ENCODE measurements at regions not wholly inside any gene's neighbourhood (a gene's known extent, or its start where the extent isn't known, plus 50 kb on each side); places are given as distances from the start of the nearest gene placed in this dataset.

DNA sequence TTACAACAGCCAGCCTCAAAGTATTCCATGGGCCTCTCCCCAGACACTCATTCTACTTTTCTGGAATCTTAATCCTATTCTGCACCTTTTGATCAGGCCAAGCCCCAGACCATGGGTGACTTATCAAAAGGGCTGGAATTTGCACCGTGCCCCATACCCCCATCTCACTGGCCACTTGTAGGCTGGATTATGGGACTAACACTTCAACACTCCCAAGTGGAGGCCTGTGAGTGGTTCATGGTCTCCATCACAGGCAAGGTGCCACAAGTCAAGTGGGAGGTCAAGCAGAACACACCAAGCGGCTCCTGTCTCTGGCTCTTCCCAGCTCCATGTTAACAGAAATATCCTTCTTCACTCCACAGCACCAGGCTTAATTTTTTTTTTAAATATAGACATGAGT lies 212.3 kb upstream of the HEY2 start:
- TF ChIP-seq, protein P1, sequence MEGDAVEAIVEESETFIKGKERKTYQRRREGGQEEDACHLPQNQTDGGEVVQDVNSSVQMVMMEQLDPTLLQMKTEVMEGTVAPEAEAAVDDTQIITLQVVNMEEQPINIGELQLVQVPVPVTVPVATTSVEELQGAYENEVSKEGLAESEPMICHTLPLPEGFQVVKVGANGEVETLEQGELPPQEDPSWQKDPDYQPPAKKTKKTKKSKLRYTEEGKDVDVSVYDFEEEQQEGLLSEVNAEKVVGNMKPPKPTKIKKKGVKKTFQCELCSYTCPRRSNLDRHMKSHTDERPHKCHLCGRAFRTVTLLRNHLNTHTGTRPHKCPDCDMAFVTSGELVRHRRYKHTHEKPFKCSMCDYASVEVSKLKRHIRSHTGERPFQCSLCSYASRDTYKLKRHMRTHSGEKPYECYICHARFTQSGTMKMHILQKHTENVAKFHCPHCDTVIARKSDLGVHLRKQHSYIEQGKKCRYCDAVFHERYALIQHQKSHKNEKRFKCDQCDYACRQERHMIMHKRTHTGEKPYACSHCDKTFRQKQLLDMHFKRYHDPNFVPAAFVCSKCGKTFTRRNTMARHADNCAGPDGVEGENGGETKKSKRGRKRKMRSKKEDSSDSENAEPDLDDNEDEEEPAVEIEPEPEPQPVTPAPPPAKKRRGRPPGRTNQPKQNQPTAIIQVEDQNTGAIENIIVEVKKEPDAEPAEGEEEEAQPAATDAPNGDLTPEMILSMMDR (conservative IDR thresholded peaks at IDR 0.05; ENCODE audit: low read depth in 2 of 2): no peak
- TF ChIP-seq EZH2phosphoT487 (IDR thresholded peaks at IDR 0.05; ENCODE audit: unreplicated experiment): no peak
- TF ChIP-seq REST (IDR thresholded peaks at IDR 0.05; ENCODE audit: unreplicated experiment): no peak
- no peak for TF ChIP-seq EZH2 (IDR thresholded peaks at IDR 0.05; ENCODE audit: low read depth, unreplicated experiment)
- no peak for TF ChIP-seq ZNF331 (CRISPR knock-in tag; IDR thresholded peaks at IDR 0.05; ENCODE audit: low read depth)
- no peak for TF ChIP-seq POLR2AphosphoS5 (IDR thresholded peaks at IDR 0.05; ENCODE audit: low read depth)
- no peak for TF ChIP-seq ZNF114 (CRISPR knock-in tag; IDR thresholded peaks at IDR 0.05)
- TF ChIP-seq ETS1 (IDR thresholded peaks at IDR 0.05): no peak
- TF ChIP-seq JUNB (IDR thresholded peaks at IDR 0.05; ENCODE audit: unreplicated experiment): no peak
- TF ChIP-seq CREB1 (CRISPR knock-in tag; IDR thresholded peaks at IDR 0.05; ENCODE audit: low read depth): no peak
- no peak for TF ChIP-seq NANOG (IDR thresholded peaks at IDR 0.05; ENCODE audit: borderline replicate concordance)
- TF ChIP-seq, protein P2, sequence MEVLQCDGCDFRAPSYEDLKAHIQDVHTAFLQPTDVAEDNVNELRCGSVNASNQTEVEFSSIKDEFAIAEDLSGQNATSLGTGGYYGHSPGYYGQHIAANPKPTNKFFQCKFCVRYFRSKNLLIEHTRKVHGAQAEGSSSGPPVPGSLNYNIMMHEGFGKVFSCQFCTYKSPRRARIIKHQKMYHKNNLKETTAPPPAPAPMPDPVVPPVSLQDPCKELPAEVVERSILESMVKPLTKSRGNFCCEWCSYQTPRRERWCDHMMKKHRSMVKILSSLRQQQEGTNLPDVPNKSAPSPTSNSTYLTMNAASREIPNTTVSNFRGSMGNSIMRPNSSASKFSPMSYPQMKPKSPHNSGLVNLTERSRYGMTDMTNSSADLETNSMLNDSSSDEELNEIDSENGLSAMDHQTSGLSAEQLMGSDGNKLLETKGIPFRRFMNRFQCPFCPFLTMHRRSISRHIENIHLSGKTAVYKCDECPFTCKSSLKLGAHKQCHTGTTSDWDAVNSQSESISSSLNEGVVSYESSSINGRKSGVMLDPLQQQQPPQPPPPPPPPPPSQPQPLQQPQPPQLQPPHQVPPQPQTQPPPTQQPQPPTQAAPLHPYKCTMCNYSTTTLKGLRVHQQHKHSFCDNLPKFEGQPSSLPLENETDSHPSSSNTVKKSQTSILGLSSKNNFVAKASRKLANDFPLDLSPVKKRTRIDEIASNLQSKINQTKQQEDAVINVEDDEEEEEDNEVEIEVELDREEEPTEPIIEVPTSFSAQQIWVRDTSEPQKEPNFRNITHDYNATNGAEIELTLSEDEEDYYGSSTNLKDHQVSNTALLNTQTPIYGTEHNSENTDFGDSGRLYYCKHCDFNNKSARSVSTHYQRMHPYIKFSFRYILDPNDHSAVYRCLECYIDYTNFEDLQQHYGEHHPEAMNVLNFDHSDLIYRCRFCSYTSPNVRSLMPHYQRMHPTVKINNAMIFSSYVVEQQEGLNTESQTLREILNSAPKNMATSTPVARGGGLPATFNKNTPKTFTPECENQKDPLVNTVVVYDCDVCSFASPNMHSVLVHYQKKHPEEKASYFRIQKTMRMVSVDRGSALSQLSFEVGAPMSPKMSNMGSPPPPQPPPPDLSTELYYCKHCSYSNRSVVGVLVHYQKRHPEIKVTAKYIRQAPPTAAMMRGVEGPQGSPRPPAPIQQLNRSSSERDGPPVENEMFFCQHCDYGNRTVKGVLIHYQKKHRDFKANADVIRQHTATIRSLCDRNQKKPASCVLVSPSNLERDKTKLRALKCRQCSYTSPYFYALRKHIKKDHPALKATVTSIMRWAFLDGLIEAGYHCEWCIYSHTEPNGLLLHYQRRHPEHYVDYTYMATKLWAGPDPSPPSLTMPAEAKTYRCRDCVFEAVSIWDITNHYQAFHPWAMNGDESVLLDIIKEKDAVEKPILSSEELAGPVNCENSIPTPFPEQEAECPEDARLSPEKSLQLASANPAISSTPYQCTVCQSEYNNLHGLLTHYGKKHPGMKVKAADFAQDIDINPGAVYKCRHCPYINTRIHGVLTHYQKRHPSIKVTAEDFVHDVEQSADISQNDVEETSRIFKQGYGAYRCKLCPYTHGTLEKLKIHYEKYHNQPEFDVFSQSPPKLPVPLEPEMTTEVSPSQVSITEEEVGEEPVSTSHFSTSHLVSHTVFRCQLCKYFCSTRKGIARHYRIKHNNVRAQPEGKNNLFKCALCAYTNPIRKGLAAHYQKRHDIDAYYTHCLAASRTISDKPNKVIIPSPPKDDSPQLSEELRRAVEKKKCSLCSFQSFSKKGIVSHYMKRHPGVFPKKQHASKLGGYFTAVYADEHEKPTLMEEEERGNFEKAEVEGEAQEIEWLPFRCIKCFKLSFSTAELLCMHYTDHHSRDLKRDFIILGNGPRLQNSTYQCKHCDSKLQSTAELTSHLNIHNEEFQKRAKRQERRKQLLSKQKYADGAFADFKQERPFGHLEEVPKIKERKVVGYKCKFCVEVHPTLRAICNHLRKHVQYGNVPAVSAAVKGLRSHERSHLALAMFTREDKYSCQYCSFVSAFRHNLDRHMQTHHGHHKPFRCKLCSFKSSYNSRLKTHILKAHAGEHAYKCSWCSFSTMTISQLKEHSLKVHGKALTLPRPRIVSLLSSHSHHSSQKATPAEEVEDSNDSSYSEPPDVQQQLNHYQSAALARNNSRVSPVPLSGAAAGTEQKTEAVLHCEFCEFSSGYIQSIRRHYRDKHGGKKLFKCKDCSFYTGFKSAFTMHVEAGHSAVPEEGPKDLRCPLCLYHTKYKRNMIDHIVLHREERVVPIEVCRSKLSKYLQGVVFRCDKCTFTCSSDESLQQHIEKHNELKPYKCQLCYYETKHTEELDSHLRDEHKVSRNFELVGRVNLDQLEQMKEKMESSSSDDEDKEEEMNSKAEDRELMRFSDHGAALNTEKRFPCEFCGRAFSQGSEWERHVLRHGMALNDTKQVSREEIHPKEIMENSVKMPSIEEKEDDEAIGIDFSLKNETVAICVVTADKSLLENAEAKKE (CRISPR knock-in tag; IDR thresholded peaks at IDR 0.05): no peak

Measured in GM23338 (cell line).